Fibroblast of lung (primary cell): ENCODE measurements at regions not wholly inside any gene's neighbourhood (a gene's known extent, or its start where the extent isn't known, plus 50 kb on each side); places are given as distances from the start of the nearest gene placed in this dataset.

ENCODE experiments used
- DNase-seq, 2 donors: peaks; one replicate each; pipeline versions ENCODE4 v3.0.0 to v3.0.0-alpha.2; 2010; ENCODE audit warnings: low read depth in 2 of 2
- H2AFZ ChIP-seq: 2 replicates; pipeline ENCODE4 v1.5.1; 2012; ENCODE audit warnings: low read length, control low read depth, inconsistent platforms
- H3K27ac ChIP-seq: 2 replicates; pipeline ENCODE4 v1.5.1; 2011; ENCODE audit warnings: low read length, control low read depth; ENCODE audit not compliant: insufficient read depth
- H3K27me3 ChIP-seq: 2 replicates; pipeline ENCODE4 v1.5.1; 2011; ENCODE audit warnings: mild to moderate bottlenecking, low read length; ENCODE audit not compliant: control insufficient read depth, insufficient read depth
- H3K36me3 ChIP-seq: 2 replicates; pipeline ENCODE4 v1.5.1; 2011; ENCODE audit warnings: low read length; ENCODE audit not compliant: control insufficient read depth, insufficient read depth
- H3K4me1 ChIP-seq: 2 replicates; pipeline ENCODE4 v1.5.1; 2011; ENCODE audit warnings: low read length; ENCODE audit not compliant: control insufficient read depth, insufficient read depth; ENCODE audit errors: extremely low read depth
- H3K4me2 ChIP-seq: 2 replicates; pipeline ENCODE4 v1.5.1; 2011; ENCODE audit warnings: low read length, control low read depth; ENCODE audit not compliant: insufficient read depth; ENCODE audit errors: extremely low read depth
- H3K4me3 ChIP-seq, 4 experiments: fragments of 200-600 bp in 1 of 4; sonication (generic) in 1 of 4; replicated peaks in 1 of 4; 2 replicates each; pipeline ENCODE4 v1.5.1; 2011 to 2016; ENCODE audit warnings: low read length in 4 of 4, low read depth in 3 of 4, mild to moderate bottlenecking in 3 of 4, control low read depth in 2 of 4, inconsistent platforms in 1 of 4, mixed read lengths in 1 of 4; ENCODE audit not compliant: insufficient read depth in 1 of 4; ENCODE audit errors: control extremely low read depth in 1 of 4
- H3K79me2 ChIP-seq: 2 replicates; pipeline ENCODE4 v1.5.1; 2012; ENCODE audit warnings: mild to moderate bottlenecking, low read length, inconsistent platforms; ENCODE audit not compliant: control insufficient read depth, insufficient read depth
- H3K9ac ChIP-seq: 2 replicates; pipeline ENCODE4 v1.5.1; 2011; ENCODE audit warnings: mild to moderate bottlenecking, low read length, control low read depth; ENCODE audit not compliant: insufficient read depth
- H3K9me3 ChIP-seq: 2 replicates; pipeline ENCODE4 v1.5.1; 2012; ENCODE audit warnings: low read depth, low read length; ENCODE audit not compliant: control insufficient read depth, insufficient read depth
- H4K20me1 ChIP-seq: 2 replicates; pipeline ENCODE4 v1.5.1; 2011; ENCODE audit warnings: low read length; ENCODE audit not compliant: control insufficient read depth, insufficient read depth; ENCODE audit errors: extremely low read depth
- CTCF ChIP-seq, 2 donors: IDR thresholded peaks in 1 of 2; conservative IDR thresholded peaks in 1 of 2; 1 replicate in 1 of 2; 2 replicates in 1 of 2; pipeline ENCODE4 v1.5.1; 2011 to 2012; ENCODE audit warnings: low read length in 2 of 2, control low read depth in 1 of 2, inconsistent platforms in 1 of 2, low read depth in 1 of 2, mild to moderate bottlenecking in 1 of 2
- EZH2 ChIP-seq: IDR thresholded peaks from 2 replicates; pipeline ENCODE4 v1.5.1; 2012; ENCODE audit warnings: low read length, control low read depth, mild to moderate bottlenecking; ENCODE audit errors: missing control alignments

- Histone ChIP-seq H3K9me3 (no peaks in the 10 kb centered on the region), H4K20me1 (no peaks in the 10 kb centered on the region), H3K27me3 (peaks cover 3% of the 10 kb centered on the region), H2AFZ (peak overlapping the region; percentile 9), H3K4me3 (peak overlapping the region; percentile 32 to 70 (median 47)), H3K79me2 (no peaks in the 10 kb centered on the region), H3K36me3 (no peaks in the 10 kb centered on the region), H3K4me1 (peaks cover 5% of the 10 kb centered on the region), H3K27ac (no peak overlapping the region), H3K9ac (no peak overlapping the region), H3K4me2 (peak overlapping the region; percentile 88)
- peak in 1 of 2 donors; percentile 34 for DNase-seq
- TF ChIP-seq CTCF (conservative IDR thresholded peaks at IDR 0.05 in 1 of 2, IDR thresholded peaks at IDR 0.05 in 1 of 2; ENCODE audit: low read depth in 1 of 2, low read length in 2 of 2) (no peak), EZH2 (no peak)
These were observed 123.5 kb upstream of the IFNGR1 start for GRCh38 chr6:137342607-137343190.

- Histone ChIP-seq H3K4me2 (peak overlapping the region; percentile 88), H3K27me3 (peaks cover 3% of the 10 kb centered on the region), H3K36me3 (no peaks in the 10 kb centered on the region), H3K4me3 (peak overlapping the region in 1 of 4 experiments; percentile 8), H3K9ac (no peak overlapping the region), H3K9me3 (no peaks in the 10 kb centered on the region), H3K79me2 (no peaks in the 10 kb centered on the region), H3K4me1 (peaks cover 5% of the 10 kb centered on the region), H2AFZ (peak overlapping the region; percentile 34), H3K27ac (no peak overlapping the region), H4K20me1 (no peaks in the 10 kb centered on the region)
- DNase-seq: peak in 1 of 2 donors; percentile 91
- TF ChIP-seq CTCF (conservative IDR thresholded peaks at IDR 0.05 in 1 of 2, IDR thresholded peaks at IDR 0.05 in 1 of 2; ENCODE audit: low read depth in 1 of 2, low read length in 2 of 2) (peak in 1 of 2 donors; percentile 14), EZH2 (no peak)
These were observed 122.6 kb upstream of the IFNGR1 start for GRCh38 chr6:137341681-137342195.

GRCh38 chr6:137339929-137340559, 120.9 kb upstream of the IFNGR1 start:
- H3K27ac ChIP-seq: no peak overlapping the region
- H3K4me3 ChIP-seq: no peak overlapping the region
- no peaks in the 10 kb centered on the region for H4K20me1 ChIP-seq
- H3K36me3 ChIP-seq: no peaks in the 10 kb centered on the region
- H3K4me2 ChIP-seq: no peak overlapping the region
- no peak overlapping the region for H3K9ac ChIP-seq
- peaks cover 5% of the 10 kb centered on the region for H3K4me1 ChIP-seq
- DNase-seq: peak in 1 of 2 donors; percentile 13
- TF ChIP-seq EZH2: no peak
- TF ChIP-seq CTCF (conservative IDR thresholded peaks at IDR 0.05 in 1 of 2, IDR thresholded peaks at IDR 0.05 in 1 of 2; ENCODE audit: low read depth in 1 of 2, low read length in 2 of 2): no peak
- no peaks in the 10 kb centered on the region for H3K9me3 ChIP-seq
- H2AFZ ChIP-seq: no peak overlapping the region
- no peaks in the 10 kb centered on the region for H3K79me2 ChIP-seq
- H3K27me3 ChIP-seq: peaks cover 3% of the 10 kb centered on the region
